Eye (tissue), 1 donor: ENCODE measurements at regions not wholly inside any gene's neighbourhood (a gene's known extent, or its start where the extent isn't known, plus 50 kb on each side); places are given as distances from the start of the nearest gene placed in this dataset.
A peak's percentile ranks its signal among the peaks of the same experiment; 100 is the strongest.
"Not testable (repeated sequence)": the region's sequence is repeated elsewhere in the genome, so short reads cannot be mapped to it uniquely, and the experiment has no call there.

Source experiments
- DNase-seq: peaks from one replicate; pipeline ENCODE4 v3.0.0-alpha.2; 2015

GRCh38 chr11:37972691-37973090 lies 1374.7 kb upstream of the RAG2 start:
- no peak for DNase-seq

- DNase-seq: not testable (repeated sequence)
Observed at GRCh38 chr11:37969336-37969735, 1371.3 kb upstream of the RAG2 start.

GRCh38 chr11:37968148-37968547 lies 1370.1 kb upstream of the RAG2 start:
- no peak for DNase-seq

- no peak for DNase-seq
Observed at GRCh38 chr11:37967635-37968034, 1369.6 kb upstream of the RAG2 start.

- DNase-seq: no peak
Observed at GRCh38 chr11:37963440-37963839, 1365.4 kb upstream of the RAG2 start.

GRCh38 chr11:37957717-37958116 lies 1359.7 kb upstream of the RAG2 start:
- no peak for DNase-seq

GRCh38 chr11:37951996-37952395 lies 1354.0 kb upstream of the RAG2 start:
- peak; percentile 51 for DNase-seq

- no peak for DNase-seq
Observed at GRCh38 chr11:37948258-37948657, 1350.2 kb upstream of the RAG2 start.

- DNase-seq: no peak
Observed at GRCh38 chr11:37947821-37948220, 1349.8 kb upstream of the RAG2 start.

GRCh38 chr11:37946155-37946766 lies 1348.2 kb upstream of the RAG2 start:
- peak; percentile 43 for DNase-seq

- no peak for DNase-seq
Observed at GRCh38 chr11:37942081-37942480, 1344.0 kb upstream of the RAG2 start.

- DNase-seq: no peak
Observed at GRCh38 chr11:37929100-37929653, 1331.1 kb upstream of the RAG2 start.

GRCh38 chr11:37926772-37927171 lies 1328.7 kb upstream of the RAG2 start:
- no peak for DNase-seq

GRCh38 chr11:37916331-37916730 lies 1318.3 kb upstream of the RAG2 start:
- DNase-seq: no peak

GRCh38 chr11:37914859-37915258 lies 1316.8 kb upstream of the RAG2 start:
- no peak for DNase-seq

- DNase-seq: no peak
Observed at GRCh38 chr11:37908219-37908548, 1310.1 kb upstream of the RAG2 start.

GRCh38 chr11:37907436-37908218 lies 1309.6 kb upstream of the RAG2 start:
- DNase-seq: no peak

- no peak for DNase-seq
Observed at GRCh38 chr11:37905707-37906417, 1307.8 kb upstream of the RAG2 start.

GRCh38 chr11:37896016-37896415 lies 1298.0 kb upstream of the RAG2 start:
- no peak for DNase-seq

- DNase-seq: no peak
Observed at GRCh38 chr11:37881741-37882140, 1283.7 kb upstream of the RAG2 start.

- DNase-seq: no peak
Observed at GRCh38 chr11:37861671-37862070, 1263.6 kb upstream of the RAG2 start.

GRCh38 chr11:37858806-37859537 lies 1260.9 kb upstream of the RAG2 start:
- DNase-seq: not testable (repeated sequence)

- no peak for DNase-seq
Observed at GRCh38 chr11:37858398-37858797, 1260.4 kb upstream of the RAG2 start.
